ENCODE measurements at regions not wholly inside any gene's neighbourhood (a gene's known extent, or its start where the extent isn't known, plus 50 kb on each side); places are given as distances from the start of the nearest gene placed in this dataset.

DNA sequence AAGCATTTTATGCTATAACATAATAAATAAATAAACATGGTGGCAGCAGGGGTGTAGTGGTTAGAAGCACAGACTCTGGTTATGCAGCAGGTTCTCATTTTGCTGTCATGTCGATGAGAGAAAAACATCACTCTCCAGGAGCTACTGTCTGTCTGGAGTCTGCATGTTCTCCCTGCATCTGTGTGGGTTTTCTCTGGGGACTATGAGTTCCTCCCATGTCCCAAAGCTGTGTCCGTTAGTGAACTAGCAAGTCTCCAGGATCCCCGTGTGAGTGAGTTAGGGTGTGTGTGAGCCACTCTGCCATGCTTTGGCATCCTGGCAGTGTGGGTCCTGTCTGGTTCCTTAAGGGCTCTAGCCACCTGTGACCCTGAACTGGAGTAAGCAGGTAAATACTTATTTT lies 585.6 kb upstream of the AGA start:
- H3K4me3 ChIP-seq (ENCODE audit: low read depth in 1 of 2, low read length in 1 of 2) = no peak overlapping the region
- H3K4me1 ChIP-seq (ENCODE audit: control insufficient read depth in 1 of 2, insufficient read depth in 1 of 2, low read depth in 1 of 2, low read length in 1 of 2) = no peaks in the 10 kb centered on the region
- H3K27ac ChIP-seq = no peak overlapping the region
- no peaks in the 10 kb centered on the region for H3K36me3 ChIP-seq
- no peaks in the 10 kb centered on the region for H3K27me3 ChIP-seq
- TF ChIP-seq, protein P1, sequence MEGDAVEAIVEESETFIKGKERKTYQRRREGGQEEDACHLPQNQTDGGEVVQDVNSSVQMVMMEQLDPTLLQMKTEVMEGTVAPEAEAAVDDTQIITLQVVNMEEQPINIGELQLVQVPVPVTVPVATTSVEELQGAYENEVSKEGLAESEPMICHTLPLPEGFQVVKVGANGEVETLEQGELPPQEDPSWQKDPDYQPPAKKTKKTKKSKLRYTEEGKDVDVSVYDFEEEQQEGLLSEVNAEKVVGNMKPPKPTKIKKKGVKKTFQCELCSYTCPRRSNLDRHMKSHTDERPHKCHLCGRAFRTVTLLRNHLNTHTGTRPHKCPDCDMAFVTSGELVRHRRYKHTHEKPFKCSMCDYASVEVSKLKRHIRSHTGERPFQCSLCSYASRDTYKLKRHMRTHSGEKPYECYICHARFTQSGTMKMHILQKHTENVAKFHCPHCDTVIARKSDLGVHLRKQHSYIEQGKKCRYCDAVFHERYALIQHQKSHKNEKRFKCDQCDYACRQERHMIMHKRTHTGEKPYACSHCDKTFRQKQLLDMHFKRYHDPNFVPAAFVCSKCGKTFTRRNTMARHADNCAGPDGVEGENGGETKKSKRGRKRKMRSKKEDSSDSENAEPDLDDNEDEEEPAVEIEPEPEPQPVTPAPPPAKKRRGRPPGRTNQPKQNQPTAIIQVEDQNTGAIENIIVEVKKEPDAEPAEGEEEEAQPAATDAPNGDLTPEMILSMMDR (IDR thresholded peaks at IDR 0.05) = no peak
- no peaks in the 10 kb centered on the region for H3K9me3 ChIP-seq

DNA sequence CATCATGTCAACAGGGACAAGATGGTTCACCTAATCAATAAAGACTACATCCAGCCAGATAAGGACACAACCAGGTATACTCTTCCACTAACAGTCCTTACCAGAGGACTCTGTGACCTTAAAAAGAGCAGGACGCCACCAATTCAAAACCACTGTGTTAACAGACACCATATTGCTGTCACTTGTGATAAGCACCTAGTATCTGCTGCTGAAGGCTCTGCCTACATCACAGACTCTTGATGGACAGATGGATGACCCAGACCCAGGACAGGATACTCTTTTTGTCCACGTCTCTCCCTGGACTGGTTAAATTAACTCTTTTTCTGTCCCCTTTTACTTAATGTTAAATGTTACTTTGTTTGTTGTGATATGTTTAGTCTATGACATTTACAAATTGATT lies 586.2 kb upstream of the AGA start:
- Histone ChIP-seq H3K27me3 (no peaks in the 10 kb centered on the region), H3K27ac (no peak overlapping the region)
- TF ChIP-seq, protein P1 (IDR thresholded peaks at IDR 0.05) = no peak

DNA sequence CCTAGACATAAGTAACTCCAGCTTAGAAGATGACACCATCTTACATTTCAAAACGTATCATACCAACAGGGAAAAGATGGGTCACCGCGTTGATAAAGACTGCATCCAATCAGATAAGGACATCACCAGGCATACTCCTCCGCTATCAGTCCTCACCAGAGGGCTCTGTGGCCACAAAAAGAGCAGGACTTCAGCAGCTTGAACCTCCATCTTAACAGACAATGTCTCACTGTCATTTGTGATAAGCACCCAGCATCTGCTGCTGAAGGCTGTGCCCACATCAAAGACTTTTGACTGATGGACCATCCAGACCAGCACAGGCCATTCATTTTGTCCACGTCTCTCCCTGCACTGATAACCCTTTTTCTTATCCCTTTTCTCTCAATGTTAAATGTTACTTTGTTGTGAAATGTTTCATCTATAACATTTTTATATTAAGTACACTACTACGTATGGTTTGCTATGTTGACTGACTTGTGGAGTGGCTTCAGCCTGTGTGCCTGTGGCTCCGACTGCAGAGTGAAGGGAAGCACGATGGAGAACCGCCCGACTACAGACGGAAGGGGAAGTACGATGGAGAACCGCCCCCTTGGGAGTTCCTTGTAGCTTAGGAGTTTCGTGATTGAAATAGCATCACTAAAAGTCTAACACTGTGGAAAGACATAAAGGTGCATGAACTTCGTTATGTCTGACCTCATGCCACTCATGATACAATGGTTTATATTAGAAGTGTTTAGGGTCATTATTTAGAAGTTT lies 595.4 kb upstream of the AGA start:
- Histone ChIP-seq H3K4me1 (ENCODE audit: control insufficient read depth in 1 of 2, insufficient read depth in 1 of 2, low read depth in 1 of 2, low read length in 1 of 2) (no peaks in the 10 kb centered on the region), H3K9me3 (no peaks in the 10 kb centered on the region), H3K27me3 (no peaks in the 10 kb centered on the region), H3K27ac (no peak overlapping the region), H3K36me3 (no peaks in the 10 kb centered on the region), H3K4me3 (ENCODE audit: low read depth in 1 of 2, low read length in 1 of 2) (no peak overlapping the region)
- TF ChIP-seq, protein P1 (IDR thresholded peaks at IDR 0.05) = no peak

More for the DNA sequence above, 586.2 kb upstream of the AGA start:
- no peaks in the 10 kb centered on the region for H3K9me3 ChIP-seq
- H3K4me1 ChIP-seq (ENCODE audit: control insufficient read depth in 1 of 2, insufficient read depth in 1 of 2, low read depth in 1 of 2, low read length in 1 of 2) = no peaks in the 10 kb centered on the region
- H3K4me3 ChIP-seq (ENCODE audit: low read depth in 1 of 2, low read length in 1 of 2) = no peak overlapping the region
- no peaks in the 10 kb centered on the region for H3K36me3 ChIP-seq

DNA sequence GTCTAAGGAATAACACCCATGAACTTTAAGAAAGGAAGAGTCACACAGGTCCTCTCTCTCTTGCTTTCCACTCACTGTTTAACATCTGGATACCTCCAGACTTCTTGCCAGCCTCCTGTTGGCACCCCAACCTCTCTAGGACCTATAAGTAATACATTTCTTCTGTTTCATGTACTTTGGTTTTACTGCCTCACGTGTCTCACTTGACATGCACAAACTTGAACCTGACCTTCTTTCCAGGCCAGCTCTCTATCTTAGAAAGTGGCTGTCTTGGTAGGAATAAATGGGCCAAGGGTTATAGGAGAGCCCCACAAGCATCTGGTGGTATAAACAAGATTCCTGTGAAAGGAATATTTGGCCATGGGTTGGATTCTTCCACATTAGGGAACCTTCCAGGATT lies 614.8 kb upstream of the AGA start:
- TF ChIP-seq, protein P1 (IDR thresholded peaks at IDR 0.05) = no peak
- Histone ChIP-seq H3K4me1 (ENCODE audit: control insufficient read depth in 1 of 2, insufficient read depth in 1 of 2, low read depth in 1 of 2, low read length in 1 of 2) (no peaks in the 10 kb centered on the region), H3K27ac (no peak overlapping the region), H3K27me3 (no peaks in the 10 kb centered on the region), H3K4me3 (ENCODE audit: low read depth in 1 of 2, low read length in 1 of 2) (no peak overlapping the region), H3K9me3 (no peaks in the 10 kb centered on the region), H3K36me3 (no peaks in the 10 kb centered on the region)

DNA sequence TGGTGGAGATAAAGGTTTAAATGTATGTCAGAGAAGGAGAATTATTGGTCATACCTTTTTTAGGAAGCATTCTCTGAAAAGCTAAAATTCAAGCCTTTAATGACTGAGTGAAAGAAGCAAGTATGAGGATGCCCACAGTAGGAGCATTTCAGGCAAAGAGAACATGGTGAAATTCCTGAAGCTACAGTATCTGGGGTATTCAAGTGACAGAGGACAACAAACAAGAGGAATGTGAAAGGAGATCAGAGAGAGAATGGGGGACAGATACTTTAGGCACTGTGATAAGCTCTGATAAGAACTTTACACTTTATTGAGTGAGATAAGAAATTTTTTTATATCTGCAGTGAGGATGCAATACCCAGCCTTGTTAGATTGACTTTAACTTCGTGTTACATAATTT lies 621.3 kb upstream of the AGA start:
- no peaks in the 10 kb centered on the region for H3K4me1 ChIP-seq (ENCODE audit: control insufficient read depth in 1 of 2, insufficient read depth in 1 of 2, low read depth in 1 of 2, low read length in 1 of 2)
- H3K27me3 ChIP-seq = no peaks in the 10 kb centered on the region
- H3K4me3 ChIP-seq (ENCODE audit: low read depth in 1 of 2, low read length in 1 of 2) = no peak overlapping the region
- TF ChIP-seq, protein P1 (IDR thresholded peaks at IDR 0.05) = no peak
- no peaks in the 10 kb centered on the region for H3K36me3 ChIP-seq
- no peaks in the 10 kb centered on the region for H3K9me3 ChIP-seq
- no peak overlapping the region for H3K27ac ChIP-seq
